Small intestine (tissue), 7 donors: ENCODE measurements at regions not wholly inside any gene's neighbourhood (a gene's known extent, or its start where the extent isn't known, plus 50 kb on each side); places are given as distances from the start of the nearest gene placed in this dataset.

ENCODE experiments used
- DNase-seq, 2 donors: peaks; one replicate each; pipeline versions ENCODE4 v3.0.0 to v3.0.0-alpha.2; 2013
- FAIRE-seq: peaks from 2 replicates; lab custom pipeline; 2012; peaks lifted over from hg19 to GRCh38; lab: Jason Lieb, UNC
- H3K27ac ChIP-seq, 3 donors: one replicate each; pipeline ENCODE4 v1.5.1; 2013; ENCODE audit warnings: low read length in 2 of 3, mild to moderate bottlenecking in 2 of 3, control low read depth in 1 of 3, inconsistent platforms in 1 of 3, low read depth in 1 of 3, moderate library complexity in 1 of 3
- H3K27me3 ChIP-seq, 3 donors: one replicate each; pipeline ENCODE4 v1.6.1; 2013; ENCODE audit warnings: low read length in 3 of 3, inconsistent platforms in 1 of 3; ENCODE audit not compliant: control insufficient read depth in 3 of 3, insufficient read depth in 3 of 3
- H3K36me3 ChIP-seq, 3 donors: one replicate each; pipeline ENCODE4 v1.6.1; 2013; ENCODE audit warnings: low read length in 3 of 3, inconsistent platforms in 1 of 3, low read depth in 1 of 3, mild to moderate bottlenecking in 1 of 3, moderate library complexity in 1 of 3; ENCODE audit not compliant: control insufficient read depth in 3 of 3, insufficient read depth in 2 of 3
- H3K4me1 ChIP-seq, 3 donors: one replicate each; pipeline ENCODE4 v1.6.1; 2013; ENCODE audit warnings: low read length in 2 of 3, inconsistent platforms in 1 of 3, low read depth in 1 of 3, mild to moderate bottlenecking in 1 of 3, moderate library complexity in 1 of 3; ENCODE audit not compliant: control insufficient read depth in 3 of 3, insufficient read depth in 2 of 3
- H3K4me3 ChIP-seq, 3 donors: one replicate each; pipeline ENCODE4 v1.5.1; 2013; ENCODE audit warnings: low read length in 3 of 3, control low read depth in 1 of 3, inconsistent platforms in 1 of 3, low read depth in 1 of 3, mild to moderate bottlenecking in 1 of 3, moderate library complexity in 1 of 3
- H3K9me3 ChIP-seq, 2 donors: one replicate each; pipeline ENCODE4 v1.6.1; 2013; ENCODE audit warnings: low read depth in 1 of 2, low read length in 1 of 2; ENCODE audit not compliant: control insufficient read depth in 2 of 2, insufficient read depth in 1 of 2
- WGBS, 3 donors: extraction: QIAGEN DNeasy Blood & Tissue Kit; methylation state at CpG; one replicate each; pipeline ENCODE4 v1.1.7; 2013; 5-methylcytosine and 5-hydroxymethylcytosine counted together
- donor health status: healthy with polysubstance abuse.
- donor health status: control.
- donor health status: control.
- donor health status: Bipolar disorder and iron deficiency.
- donor health status: healthy.

GRCh38 chr2:177078855-177079254 is 133.7 kb upstream of the HNRNPA3 start:
- peaks cover 0 to 7% (median 0%) of the 10 kb centered on the region in 3 donors for H3K27me3 ChIP-seq
- no peaks in the 10 kb centered on the region for H3K4me1 ChIP-seq
- WGBS, 3 donors, result 61 to 77% (median 76%) methylated on average over 3 of the region's 3 CpGs
- no peak overlapping the region for H3K4me3 ChIP-seq
- no peaks in the 10 kb centered on the region for H3K36me3 ChIP-seq
- H3K27ac ChIP-seq, result no peak overlapping the region
- FAIRE-seq (no peak), DNase-seq (no peak)
- H3K9me3 ChIP-seq, result no peaks in the 10 kb centered on the region

- Histone ChIP-seq H3K36me3 (no peaks in the 10 kb centered on the region), H3K4me3 (no peak overlapping the region), H3K27me3 (peaks cover 0 to 7% (median 2%) of the 10 kb centered on the region in 3 donors), H3K9me3 (no peaks in the 10 kb centered on the region), H3K4me1 (no peaks in the 10 kb centered on the region), H3K27ac (no peak overlapping the region)
- FAIRE-seq, result no peak
- 85 to 92% (median 87%) methylated on average over 3 of the region's 3 CpGs for WGBS, 3 donors
- no peak for DNase-seq
Measured at GRCh38 chr2:177080746-177081284, 131.8 kb upstream of the HNRNPA3 start.

GRCh38 chr2:177084607-177085006 is 128.0 kb upstream of the HNRNPA3 start:
- DNase-seq (no peak), FAIRE-seq (no peak)
- Histone ChIP-seq H3K36me3 (no peaks in the 10 kb centered on the region), H3K9me3 (no peaks in the 10 kb centered on the region), H3K4me1 (no peaks in the 10 kb centered on the region), H3K4me3 (no peak overlapping the region), H3K27ac (no peak overlapping the region), H3K27me3 (peaks cover 0 to 5% (median 2%) of the 10 kb centered on the region in 3 donors)
- 67 to 81% (median 70%) methylated on average over 4 of the region's 4 CpGs for WGBS, 3 donors

DNA sequence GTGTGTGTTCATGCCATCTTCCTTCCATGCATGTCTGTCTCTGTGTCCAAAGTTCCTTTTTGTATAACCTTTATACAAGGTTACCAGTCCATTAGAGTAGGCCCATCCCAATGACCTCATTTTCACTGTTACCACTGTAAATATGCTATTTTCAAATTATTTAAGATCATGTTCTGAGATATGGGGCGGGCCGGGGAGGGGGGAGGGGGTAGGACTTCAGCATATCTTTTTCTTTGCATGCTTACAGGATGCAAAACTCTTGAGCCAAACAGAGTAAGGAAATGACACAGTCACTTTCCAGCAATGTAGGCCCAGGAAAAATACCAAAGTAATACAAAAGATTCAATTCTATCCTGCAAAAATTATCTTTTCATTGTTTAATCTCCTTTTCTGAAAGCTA is 124.1 kb upstream of the HNRNPA3 start:
- no peak overlapping the region for H3K4me3 ChIP-seq
- no peaks in the 10 kb centered on the region for H3K4me1 ChIP-seq
- 71 to 93% (median 74%) methylated on average over 2 of the region's 2 CpGs for WGBS, 3 donors
- DNase-seq (no peak), FAIRE-seq (no peak)
- no peak overlapping the region for H3K27ac ChIP-seq
- no peaks in the 10 kb centered on the region for H3K9me3 ChIP-seq
- peaks cover 0 to 6% (median 0%) of the 10 kb centered on the region in 3 donors for H3K27me3 ChIP-seq
- H3K36me3 ChIP-seq, result no peaks in the 10 kb centered on the region

DNA sequence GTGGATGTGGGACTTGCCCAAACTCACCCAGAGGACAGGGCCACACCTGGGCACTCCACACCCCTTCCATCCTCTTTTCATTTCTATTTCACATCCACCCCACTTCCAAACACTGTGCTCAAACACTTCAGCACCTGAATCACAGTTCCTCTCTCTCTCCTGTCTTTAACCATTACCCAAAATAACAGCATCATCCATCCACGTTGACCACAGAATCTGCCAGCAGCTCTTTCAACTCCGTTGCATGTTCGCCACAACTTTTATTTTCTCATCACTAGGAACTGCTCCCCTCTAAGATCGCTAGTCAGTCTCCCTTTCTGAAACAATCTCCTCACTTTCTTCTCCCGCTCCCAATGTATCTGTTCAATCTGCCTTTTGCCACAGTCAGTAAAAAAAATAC is 121.6 kb upstream of the HNRNPA3 start:
- peaks cover 0 to 4% (median 0%) of the 10 kb centered on the region in 3 donors for H3K27me3 ChIP-seq
- H3K27ac ChIP-seq, result no peak overlapping the region
- FAIRE-seq (no peak), DNase-seq (no peak)
- H3K4me3 ChIP-seq, result no peak overlapping the region
- 72 to 77% (median 74%) methylated on average over 5 of the region's 5 CpGs for WGBS, 3 donors
- no peaks in the 10 kb centered on the region for H3K4me1 ChIP-seq
- H3K9me3 ChIP-seq, result no peaks in the 10 kb centered on the region
- H3K36me3 ChIP-seq, result no peaks in the 10 kb centered on the region

- no peaks in the 10 kb centered on the region for H3K9me3 ChIP-seq
- no peaks in the 10 kb centered on the region for H3K4me1 ChIP-seq
- H3K4me3 ChIP-seq, result no peak overlapping the region
- no peak for DNase-seq
- H3K36me3 ChIP-seq, result no peaks in the 10 kb centered on the region
- FAIRE-seq, result no peak
- H3K27ac ChIP-seq, result no peak overlapping the region
- H3K27me3 ChIP-seq, result peaks cover 0 to 4% (median 0%) of the 10 kb centered on the region in 3 donors
- 84 to 89% (median 87%) methylated on average over 4 of the region's 4 CpGs for WGBS, 3 donors
Measured at GRCh38 chr2:177093371-177093770, 119.2 kb upstream of the HNRNPA3 start.

DNA sequence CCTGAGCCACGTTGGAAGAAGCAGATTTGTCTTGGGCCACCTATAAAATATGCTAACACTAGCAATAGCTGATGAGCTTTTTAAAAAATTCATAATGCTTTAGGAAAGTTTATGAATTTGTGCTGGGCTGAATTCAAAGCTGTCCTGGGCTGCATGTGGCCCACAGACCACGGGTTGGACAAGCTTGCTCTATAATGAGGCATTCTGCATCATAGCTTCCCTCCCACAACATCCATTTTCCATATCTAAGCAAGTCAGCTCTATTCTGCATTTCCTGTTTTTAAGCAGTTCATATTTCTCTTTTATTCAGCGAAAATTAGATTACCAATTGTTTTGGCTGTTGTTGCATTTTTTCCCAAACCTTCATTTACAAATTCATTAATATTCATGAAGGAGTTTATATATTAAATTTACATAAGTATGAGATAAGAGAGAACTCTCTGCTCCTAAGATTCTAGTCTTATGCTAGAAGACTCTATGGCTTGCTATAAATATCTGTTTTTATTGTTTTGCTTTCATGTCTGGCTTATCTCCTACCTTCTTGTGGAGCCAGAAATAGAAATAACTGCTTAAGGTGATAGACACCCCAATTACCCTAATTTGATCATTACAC is 114.5 kb upstream of the HNRNPA3 start:
- H3K4me3 ChIP-seq, result no peak overlapping the region
- H3K9me3 ChIP-seq, result peaks cover 0 to 3% of the 10 kb centered on the region in 2 donors
- H3K27me3 ChIP-seq, result no peaks in the 10 kb centered on the region
- no peaks in the 10 kb centered on the region for H3K36me3 ChIP-seq
- WGBS, 3 donors, result 62 to 69% (median 69%) methylated on average over 3 of the region's 3 CpGs
- H3K4me1 ChIP-seq, result no peaks in the 10 kb centered on the region
- no peak for DNase-seq
- no peak for FAIRE-seq
- no peak overlapping the region for H3K27ac ChIP-seq

- FAIRE-seq (no peak), DNase-seq (no peak)
- Histone ChIP-seq H3K9me3 (peaks cover 0 to 3% of the 10 kb centered on the region in 2 donors), H3K27me3 (peaks cover 0 to 3% (median 0%) of the 10 kb centered on the region in 3 donors), H3K4me1 (no peaks in the 10 kb centered on the region), H3K4me3 (no peak overlapping the region), H3K27ac (no peak overlapping the region), H3K36me3 (no peaks in the 10 kb centered on the region)
Measured at GRCh38 chr2:177101930-177102329, 110.7 kb upstream of the HNRNPA3 start.

DNA sequence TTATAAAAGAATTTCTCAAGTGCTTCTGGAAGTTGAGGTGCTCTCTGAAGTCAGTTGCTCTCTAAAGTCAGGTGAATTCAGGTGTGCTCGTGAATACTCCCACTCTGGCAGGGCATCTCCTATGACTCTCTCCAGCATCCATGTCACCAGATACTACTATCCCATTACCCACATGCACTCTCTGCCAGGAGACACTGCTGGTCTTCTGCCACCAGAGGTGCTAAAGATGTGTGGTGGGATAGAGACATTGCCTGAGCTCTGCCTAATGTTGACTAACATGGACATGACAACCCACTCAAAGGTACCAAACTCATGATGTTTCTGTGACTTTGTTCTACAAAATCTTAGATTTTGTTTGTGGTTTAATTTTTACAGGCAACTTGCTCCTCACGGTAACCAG is 106.4 kb upstream of the HNRNPA3 start:
- FAIRE-seq (no peak), DNase-seq (peak in 1 of 2 donors; percentile 2)
- H3K9me3 ChIP-seq, result peaks cover 0 to 3% of the 10 kb centered on the region in 2 donors
- 79 to 85% (median 84%) methylated on average over 2 of the region's 2 CpGs for WGBS, 3 donors
- H3K27ac ChIP-seq, result no peak overlapping the region
- H3K36me3 ChIP-seq, result no peaks in the 10 kb centered on the region
- H3K4me1 ChIP-seq, result no peaks in the 10 kb centered on the region
- peaks cover 0 to 3% (median 2%) of the 10 kb centered on the region in 3 donors for H3K27me3 ChIP-seq
- H3K4me3 ChIP-seq, result no peak overlapping the region
